GM12865 (cell line): ENCODE measurements at regions not wholly inside any gene's neighbourhood (a gene's known extent, or its start where the extent isn't known, plus 50 kb on each side); places are given as distances from the start of the nearest gene placed in this dataset.
A peak's percentile ranks its signal among the peaks of the same experiment; 100 is the strongest.

ENCODE experiments used
- DNase-seq: peaks from one replicate; pipeline ENCODE4 v3.0.0; 2010; ENCODE audit warnings: low read depth
- H3K4me3 ChIP-seq: 2 replicates; pipeline ENCODE4 v1.5.1; 2011; ENCODE audit warnings: mild to moderate bottlenecking, low read depth, low read length, control low read depth
- TF ChIP-seq, protein P1 (sequence below): IDR thresholded peaks from 2 replicates; pipeline ENCODE4 v1.5.1; 2011; ENCODE audit warnings: low read length, control low read depth, low read depth, inconsistent platforms; ENCODE audit not compliant: insufficient read depth; ENCODE audit errors: missing control alignments

DNA sequence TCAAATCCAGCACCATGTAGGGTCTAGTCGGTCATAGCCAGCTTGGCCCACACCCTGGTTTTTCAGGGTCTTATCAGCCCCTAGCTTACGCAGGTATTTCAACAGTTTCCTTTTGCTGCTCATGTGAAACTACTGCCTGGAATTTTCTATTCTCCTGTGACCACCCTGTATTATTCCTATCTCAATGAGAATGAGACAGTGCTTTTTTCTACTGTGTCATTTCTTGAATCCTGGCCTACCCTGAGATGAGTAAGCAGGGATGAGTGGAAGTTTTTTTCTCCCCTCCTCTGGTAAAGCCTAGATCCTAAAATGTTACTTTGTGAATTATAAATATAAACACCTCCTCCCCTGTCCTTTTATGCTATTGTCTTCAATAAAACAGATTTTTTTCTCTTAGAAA is 62.7 kb upstream of the ARID2 start:
- DNase-seq: no peak
- TF ChIP-seq, protein P1, sequence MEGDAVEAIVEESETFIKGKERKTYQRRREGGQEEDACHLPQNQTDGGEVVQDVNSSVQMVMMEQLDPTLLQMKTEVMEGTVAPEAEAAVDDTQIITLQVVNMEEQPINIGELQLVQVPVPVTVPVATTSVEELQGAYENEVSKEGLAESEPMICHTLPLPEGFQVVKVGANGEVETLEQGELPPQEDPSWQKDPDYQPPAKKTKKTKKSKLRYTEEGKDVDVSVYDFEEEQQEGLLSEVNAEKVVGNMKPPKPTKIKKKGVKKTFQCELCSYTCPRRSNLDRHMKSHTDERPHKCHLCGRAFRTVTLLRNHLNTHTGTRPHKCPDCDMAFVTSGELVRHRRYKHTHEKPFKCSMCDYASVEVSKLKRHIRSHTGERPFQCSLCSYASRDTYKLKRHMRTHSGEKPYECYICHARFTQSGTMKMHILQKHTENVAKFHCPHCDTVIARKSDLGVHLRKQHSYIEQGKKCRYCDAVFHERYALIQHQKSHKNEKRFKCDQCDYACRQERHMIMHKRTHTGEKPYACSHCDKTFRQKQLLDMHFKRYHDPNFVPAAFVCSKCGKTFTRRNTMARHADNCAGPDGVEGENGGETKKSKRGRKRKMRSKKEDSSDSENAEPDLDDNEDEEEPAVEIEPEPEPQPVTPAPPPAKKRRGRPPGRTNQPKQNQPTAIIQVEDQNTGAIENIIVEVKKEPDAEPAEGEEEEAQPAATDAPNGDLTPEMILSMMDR: no peak
- no peak overlapping the region for H3K4me3 ChIP-seq

DNA sequence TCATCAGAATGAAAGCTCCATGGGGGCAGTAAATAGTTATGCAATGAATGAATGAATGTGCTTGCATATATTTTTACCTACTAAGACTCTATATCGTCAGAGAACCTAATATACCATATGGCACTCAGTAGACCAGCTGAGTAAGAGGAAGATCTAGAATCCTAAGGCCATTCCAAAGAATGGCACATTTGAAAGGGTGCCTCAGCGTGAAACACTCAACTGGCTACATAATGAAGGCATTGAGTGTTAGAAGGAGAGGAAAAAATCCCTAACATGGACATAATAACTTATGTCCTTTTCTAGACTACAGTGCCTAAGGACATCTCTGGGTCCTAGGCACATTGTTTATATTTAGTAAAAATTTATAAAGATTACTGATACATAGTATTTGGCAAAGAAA is 61.7 kb upstream of the ARID2 start:
- TF ChIP-seq, protein P1: no peak

DNA sequence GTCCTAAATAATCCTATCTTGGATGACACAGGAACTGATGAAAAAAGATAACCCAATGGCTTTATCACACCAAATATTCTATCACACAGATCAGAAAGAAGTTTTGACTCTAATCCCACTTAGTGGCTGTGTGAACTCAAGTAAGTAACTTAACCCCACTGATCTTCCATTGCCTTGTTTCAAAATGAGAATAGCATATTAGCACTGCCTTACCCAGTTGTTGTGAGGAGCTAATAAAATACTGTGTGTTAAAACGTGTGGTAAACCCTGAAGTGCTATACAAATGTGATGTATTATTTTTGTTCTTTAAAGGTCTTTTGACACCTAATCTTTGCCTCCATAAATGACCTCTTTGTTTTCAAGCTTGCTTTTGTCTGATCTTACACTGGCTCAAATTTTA is 60.9 kb upstream of the ARID2 start:
- H3K4me3 ChIP-seq: no peak overlapping the region; the same call in 1 of the 2 replicates
- TF ChIP-seq, protein P1: no peak
- no peak for DNase-seq

More for the DNA sequence above, 61.7 kb upstream of the ARID2 start:
- no peak for DNase-seq
- no peak overlapping the region for H3K4me3 ChIP-seq

DNA sequence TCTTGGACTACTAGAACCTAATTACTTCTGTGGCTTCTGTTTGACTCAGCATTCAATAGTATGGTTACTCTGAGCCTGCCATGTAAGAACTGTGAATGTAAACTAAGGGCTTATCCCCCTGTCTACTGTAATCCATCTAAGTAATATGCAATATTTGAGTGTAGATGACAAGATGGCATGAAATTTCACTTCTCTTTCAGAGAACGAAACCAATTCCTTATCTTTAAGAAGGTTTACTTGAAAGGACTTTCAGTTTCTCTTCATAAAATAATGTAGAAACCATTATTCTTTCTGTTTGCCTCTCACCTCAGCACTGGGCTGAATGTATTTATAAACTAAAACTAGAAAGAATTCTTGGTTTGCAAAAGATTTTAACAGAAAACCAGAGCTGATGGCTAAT is 60.4 kb upstream of the ARID2 start:
- peak overlapping the region; percentile 25; the same call in 1 of the 2 replicates for H3K4me3 ChIP-seq
- TF ChIP-seq, protein P1: no peak
- DNase-seq: peak; percentile 77

DNA sequence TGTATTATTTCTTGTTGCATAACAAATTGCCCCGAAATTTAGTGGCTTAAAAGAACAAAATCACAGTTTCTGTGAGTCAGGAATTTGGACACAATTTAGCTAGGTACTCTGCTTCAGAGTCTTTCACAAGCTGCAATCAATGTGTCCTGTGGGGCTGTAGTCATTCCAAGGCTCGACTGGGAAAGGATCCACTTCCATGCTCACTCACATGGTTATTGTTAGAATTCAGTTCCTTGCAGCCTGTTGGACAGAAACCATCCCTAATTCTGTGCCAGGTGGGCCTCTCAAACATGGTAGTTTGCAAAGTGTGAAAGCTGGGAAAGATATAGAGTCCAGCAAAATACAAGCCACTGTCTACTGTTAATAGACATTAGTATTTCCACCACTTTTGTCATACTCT is 59.7 kb upstream of the ARID2 start:
- DNase-seq: no peak
- TF ChIP-seq, protein P1: no peak
- H3K4me3 ChIP-seq: no peak overlapping the region

DNA sequence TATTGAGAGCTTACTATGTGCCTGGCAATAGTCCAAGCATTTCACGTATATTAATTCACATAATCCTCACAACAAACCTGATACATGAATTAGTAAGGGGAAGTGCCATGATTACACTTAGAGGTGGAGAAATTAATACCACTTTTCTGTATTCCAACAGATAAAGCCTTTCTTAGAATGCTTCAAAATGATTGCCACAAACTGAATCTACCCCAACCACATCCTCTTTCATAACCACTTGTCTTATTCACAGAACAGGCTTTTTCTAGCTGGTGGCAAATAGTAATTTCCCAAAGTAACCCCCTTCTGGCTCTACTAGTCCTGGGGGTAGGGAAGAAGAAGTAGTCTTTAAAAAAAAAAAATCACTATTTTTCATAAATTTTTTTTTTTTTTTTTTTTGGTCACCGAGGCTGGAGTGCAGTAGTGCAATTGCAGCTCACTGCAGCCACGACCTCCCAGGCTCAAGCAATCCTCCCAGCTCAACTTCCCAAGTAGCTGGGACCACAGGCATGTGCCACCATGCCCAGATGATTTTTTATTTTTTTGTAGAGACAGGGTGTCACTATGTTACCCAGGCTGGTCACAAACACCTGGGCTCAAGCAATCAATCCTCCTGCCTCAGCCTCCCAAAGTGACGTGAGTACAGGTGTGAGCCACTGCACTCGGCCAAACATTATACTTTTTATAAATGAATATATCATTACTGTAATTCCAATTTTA is 59.0 kb upstream of the ARID2 start:
- no peak overlapping the region for H3K4me3 ChIP-seq
- TF ChIP-seq, protein P1: no peak
- peak; percentile 73 for DNase-seq

DNA sequence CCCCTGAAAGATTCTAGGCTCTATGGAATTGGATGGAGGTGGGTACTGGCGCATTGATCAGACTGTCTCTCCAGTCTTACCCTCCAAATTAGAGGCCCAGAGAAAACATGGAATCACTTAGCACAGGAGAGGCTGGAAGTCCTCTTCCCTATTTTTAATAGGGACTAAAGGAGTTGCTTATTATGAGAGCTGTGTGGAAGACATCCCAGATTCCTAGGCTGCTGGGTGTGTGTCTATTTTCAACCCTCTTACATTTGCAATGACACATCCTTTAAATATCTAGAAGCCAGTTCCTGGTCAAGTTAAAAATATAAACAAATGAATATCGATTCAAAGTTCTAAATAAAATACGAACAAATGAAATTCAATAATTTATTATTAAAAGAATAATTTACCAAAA is 58.3 kb upstream of the ARID2 start:
- TF ChIP-seq, protein P1: no peak
- DNase-seq: no peak
- H3K4me3 ChIP-seq: no peak overlapping the region
